HG02588 (cell line): ENCODE measurements at regions not wholly inside any gene's neighbourhood (a gene's known extent, or its start where the extent isn't known, plus 50 kb on each side); places are given as distances from the start of the nearest gene placed in this dataset.

ENCODE experiments used
- ATAC-seq: cut with Tn5 transposase; IDR thresholded peaks from one replicate; pipeline ENCODE4 v1.9.1; 2021; ENCODE audit warnings: mild to moderate bottlenecking, moderate library complexity; ENCODE audit not compliant: unreplicated experiment

GRCh38 chr11:130582981-130583380 is 134.5 kb downstream of the ADAMTS15 start:
- no peak for ATAC-seq

GRCh38 chr11:130583801-130584211 is 135.4 kb downstream of the ADAMTS15 start:
- ATAC-seq = no peak

GRCh38 chr11:130585545-130585944 is 137.1 kb downstream of the ADAMTS15 start:
- no peak for ATAC-seq

GRCh38 chr11:130587658-130588057 is 139.2 kb downstream of the ADAMTS15 start:
- ATAC-seq = no peak

DNA sequence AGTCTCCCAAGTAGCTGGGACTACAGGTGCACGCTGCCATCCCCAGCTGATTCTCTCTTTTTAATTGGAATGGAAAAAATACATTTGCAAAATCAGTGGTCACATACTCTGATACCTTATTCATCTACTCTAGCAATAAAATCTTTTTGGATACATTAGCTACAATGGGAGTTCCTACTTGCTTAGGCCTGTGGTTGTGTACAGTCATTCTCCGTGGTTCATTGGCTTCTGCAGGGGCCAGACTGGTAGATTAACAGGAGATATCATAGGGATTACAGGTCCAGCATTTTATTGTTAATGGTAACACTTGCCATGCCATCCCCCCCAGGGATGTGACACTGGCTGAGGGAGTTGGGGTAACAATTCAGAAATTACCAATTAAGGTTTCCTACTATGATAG is 140.0 kb downstream of the ADAMTS15 start:
- no peak for ATAC-seq

DNA sequence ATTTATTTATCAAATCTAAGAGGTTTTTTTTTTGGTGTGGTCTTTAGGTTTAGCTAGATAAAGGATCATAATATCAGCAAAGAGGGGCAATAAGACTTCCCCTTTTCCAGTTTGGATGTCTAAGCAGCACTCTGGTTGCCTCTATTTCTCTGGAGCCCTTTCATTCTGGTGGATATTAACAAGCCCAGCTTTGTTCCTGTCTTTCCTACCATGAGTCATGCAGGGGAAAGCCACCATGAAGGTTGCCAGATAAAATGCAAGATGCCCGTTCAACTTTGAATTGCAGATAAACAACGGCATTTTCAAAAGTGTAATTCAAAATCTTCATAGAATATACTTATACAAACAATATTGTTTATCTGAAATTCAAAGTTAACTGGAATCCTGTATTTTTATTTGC is 143.6 kb downstream of the ADAMTS15 start:
- ATAC-seq = no peak

- ATAC-seq = no peak
Measured at GRCh38 chr11:130593064-130593463, 144.6 kb downstream of the ADAMTS15 start.

GRCh38 chr11:130598433-130598832 is 150.0 kb downstream of the ADAMTS15 start:
- ATAC-seq = no peak

GRCh38 chr11:130599073-130599654 is 150.7 kb downstream of the ADAMTS15 start:
- no peak for ATAC-seq

GRCh38 chr11:130600139-130600538 is 151.7 kb downstream of the ADAMTS15 start:
- ATAC-seq = no peak

DNA sequence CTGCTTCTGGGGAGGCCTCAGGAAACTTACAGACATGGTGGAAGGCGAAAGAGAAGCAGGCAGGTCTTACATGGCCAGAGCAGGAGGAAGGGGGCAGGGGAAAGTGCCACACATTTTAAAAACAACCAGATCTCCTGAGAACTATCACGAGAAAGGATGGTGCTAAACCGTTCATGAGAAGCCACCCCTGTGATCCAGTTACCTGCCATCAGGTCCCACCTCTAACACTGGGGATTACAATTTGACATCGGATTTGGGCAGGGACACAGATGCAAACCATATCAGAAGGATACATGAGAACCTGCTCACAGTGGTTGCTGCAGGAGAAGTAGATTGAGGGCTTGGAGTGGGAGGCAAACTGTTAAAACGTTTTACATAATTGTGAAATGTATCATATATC is 152.2 kb downstream of the ADAMTS15 start:
- ATAC-seq = no peak

DNA sequence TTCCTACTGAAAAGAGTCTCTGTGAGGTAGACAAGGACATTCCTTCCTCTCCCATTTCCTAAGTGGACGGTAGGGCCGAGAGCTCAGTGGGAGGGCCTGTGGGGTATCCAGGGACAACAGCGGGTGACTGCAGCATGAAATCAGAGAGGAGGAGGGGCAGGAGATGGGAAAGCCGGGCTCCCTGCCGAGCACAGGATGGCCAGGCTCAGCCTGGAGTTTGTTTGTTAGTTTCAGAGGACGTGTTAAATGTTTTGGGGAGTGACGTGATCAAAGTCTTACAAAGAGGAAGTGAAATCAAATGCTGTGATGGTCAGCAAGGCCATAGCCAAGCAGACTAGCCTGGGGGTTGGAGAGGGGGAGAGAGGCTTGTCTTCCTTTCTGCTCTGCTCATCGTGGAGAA is 152.7 kb downstream of the ADAMTS15 start:
- no peak for ATAC-seq

GRCh38 chr11:130601764-130602460 is 153.5 kb downstream of the ADAMTS15 start:
- ATAC-seq = no peak

DNA sequence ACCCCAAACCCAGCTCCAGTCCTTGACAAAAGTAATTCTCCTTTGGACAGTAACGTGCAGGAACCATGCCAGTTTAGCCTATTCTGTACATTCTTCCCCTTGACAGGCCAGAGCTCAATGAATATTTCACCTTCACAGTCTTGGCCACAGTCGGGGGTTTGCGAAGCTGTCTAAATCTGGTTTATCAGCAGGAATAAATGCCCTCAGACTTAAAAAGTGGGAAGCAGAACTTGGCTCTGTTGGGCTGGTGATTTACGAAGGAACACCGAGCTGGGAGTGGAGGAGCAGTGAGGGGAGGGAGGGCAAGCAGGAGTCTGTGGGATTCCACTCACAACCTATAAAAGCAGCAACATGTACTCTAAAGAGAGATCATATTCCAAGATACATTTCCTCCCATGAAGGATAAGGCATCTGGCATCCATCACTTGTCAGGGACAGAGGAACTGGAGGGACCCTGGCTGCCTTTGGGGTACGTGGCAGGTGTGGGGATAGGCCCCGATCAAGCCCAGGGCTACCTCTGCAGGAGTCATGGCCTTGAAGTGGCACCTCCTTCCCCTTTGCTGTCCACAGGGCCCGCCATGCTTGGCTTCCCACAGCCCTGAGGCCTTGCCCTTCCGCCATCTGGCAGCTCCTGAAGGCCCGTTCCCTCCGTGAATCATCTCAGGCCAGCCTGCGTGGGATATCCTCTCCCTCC is 154.3 kb downstream of the ADAMTS15 start:
- no peak for ATAC-seq

DNA sequence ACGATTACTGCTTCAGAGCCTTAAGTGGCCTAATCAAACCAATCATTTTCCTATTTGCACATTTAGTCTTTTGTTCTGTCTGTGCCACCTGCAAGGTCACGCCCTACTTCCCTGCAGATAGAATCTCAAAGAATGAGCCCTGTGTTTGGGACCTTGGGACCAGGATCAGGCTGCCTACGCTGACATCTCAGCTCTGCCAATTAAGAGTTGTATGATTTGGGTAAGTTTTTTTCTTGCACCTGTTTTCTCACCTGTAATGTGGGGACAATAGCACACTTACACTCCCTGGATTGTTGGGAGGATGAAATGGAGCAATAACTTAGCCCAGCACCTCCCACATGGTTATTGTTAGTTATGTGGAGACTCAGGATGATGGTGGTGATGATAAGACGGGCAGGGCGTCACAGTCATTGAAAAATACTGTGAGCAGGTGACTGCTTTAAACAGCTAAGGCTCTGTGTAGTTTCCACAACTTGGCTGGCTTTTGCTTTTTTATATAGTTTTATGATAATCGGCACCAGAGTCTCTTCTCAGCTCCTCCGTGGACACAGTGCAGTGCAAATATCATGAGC is 155.0 kb downstream of the ADAMTS15 start:
- ATAC-seq = no peak

GRCh38 chr11:130604606-130605005 is 156.2 kb downstream of the ADAMTS15 start:
- ATAC-seq = no peak

DNA sequence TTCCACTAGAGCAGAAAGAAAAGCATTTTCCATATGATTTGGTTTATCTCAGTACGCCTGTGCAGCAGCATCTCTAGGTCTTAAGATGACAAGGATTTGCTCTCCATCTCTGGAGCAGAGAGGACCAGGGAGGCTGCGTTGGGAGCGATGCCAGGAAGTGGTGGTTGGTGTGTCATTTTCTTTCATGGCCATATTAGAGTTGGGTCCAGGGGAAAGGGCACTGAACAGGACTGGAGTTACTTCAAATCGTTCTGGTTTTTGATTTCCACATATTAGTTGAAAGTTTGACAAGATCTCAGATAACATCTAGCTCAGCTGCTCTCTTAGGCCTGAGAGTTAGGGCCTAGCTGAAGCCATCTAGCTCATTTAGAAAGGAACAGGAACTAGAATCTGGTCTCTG is 157.7 kb downstream of the ADAMTS15 start:
- no peak for ATAC-seq

DNA sequence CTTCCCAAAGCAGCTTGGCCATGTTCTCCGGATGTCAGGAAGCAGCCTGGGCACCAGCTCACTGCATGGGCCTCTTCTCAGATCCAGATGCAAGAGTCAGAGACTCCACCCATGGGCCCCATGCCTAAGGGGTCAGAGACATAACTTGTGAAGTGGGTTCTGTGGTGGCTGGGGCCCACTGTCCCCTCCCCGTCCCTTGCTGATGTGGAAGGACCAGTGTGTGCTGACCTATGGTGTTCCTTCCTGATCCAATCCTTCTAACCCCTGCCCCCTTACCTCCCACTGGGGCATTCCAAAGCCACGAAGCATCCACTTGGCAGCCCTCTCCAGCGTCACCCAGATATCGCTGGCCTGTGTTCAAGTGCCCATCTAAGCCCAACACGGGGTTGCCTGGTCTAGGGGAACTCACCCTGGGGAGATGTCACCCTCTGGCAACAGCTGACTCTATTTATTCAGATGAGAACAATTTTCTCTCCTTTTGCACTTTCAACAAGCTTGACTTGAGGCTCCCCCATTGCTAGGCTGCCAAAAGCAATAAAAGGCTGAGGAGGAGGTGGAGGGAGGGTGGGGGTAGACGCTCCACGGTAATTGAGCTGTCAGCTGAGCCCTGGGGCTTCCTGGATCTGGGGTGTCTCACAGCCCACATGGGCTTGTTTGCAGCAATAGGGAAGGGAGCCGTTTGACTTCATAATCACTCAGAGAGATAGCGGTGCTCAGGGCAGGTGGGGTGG is 158.5 kb downstream of the ADAMTS15 start:
- ATAC-seq = no peak

- ATAC-seq = no peak
Measured at GRCh38 chr11:130608287-130608686, 159.8 kb downstream of the ADAMTS15 start.

GRCh38 chr11:130609121-130610035 is 160.9 kb downstream of the ADAMTS15 start:
- ATAC-seq = no peak
